ENCODE measurements at regions not wholly inside any gene's neighbourhood (a gene's known extent, or its start where the extent isn't known, plus 50 kb on each side); places are given as distances from the start of the nearest gene placed in this dataset.

- DNase-seq (ENCODE audit: low read depth, low spot score): no peak
- H3K4me3 ChIP-seq (ENCODE audit: low read depth, low read length): no peak overlapping the region
- ChIA-PET CTCF (no interaction called here), POLR2A (no interaction called here)
- TF ChIP-seq, protein P1, sequence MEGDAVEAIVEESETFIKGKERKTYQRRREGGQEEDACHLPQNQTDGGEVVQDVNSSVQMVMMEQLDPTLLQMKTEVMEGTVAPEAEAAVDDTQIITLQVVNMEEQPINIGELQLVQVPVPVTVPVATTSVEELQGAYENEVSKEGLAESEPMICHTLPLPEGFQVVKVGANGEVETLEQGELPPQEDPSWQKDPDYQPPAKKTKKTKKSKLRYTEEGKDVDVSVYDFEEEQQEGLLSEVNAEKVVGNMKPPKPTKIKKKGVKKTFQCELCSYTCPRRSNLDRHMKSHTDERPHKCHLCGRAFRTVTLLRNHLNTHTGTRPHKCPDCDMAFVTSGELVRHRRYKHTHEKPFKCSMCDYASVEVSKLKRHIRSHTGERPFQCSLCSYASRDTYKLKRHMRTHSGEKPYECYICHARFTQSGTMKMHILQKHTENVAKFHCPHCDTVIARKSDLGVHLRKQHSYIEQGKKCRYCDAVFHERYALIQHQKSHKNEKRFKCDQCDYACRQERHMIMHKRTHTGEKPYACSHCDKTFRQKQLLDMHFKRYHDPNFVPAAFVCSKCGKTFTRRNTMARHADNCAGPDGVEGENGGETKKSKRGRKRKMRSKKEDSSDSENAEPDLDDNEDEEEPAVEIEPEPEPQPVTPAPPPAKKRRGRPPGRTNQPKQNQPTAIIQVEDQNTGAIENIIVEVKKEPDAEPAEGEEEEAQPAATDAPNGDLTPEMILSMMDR (IDR thresholded peaks at IDR 0.05; ENCODE audit: insufficient read depth, low read length, missing control alignments): no peak
These were observed 89.7 kb upstream of the BCL9 start for GRCh38 chr1:147451628-147452027.

- POLR2A ChIA-PET: no interaction called here
- DNase-seq (ENCODE audit: low read depth, low spot score): no peak
- no peak overlapping the region for H3K4me3 ChIP-seq (ENCODE audit: low read depth, low read length)
- TF ChIP-seq, protein P1 (IDR thresholded peaks at IDR 0.05; ENCODE audit: insufficient read depth, low read length, missing control alignments): no peak
- CTCF ChIA-PET: no interaction called here
These were observed 88.5 kb upstream of the BCL9 start for GRCh38 chr1:147452809-147453208.

- ChIA-PET CTCF (no interaction called here), POLR2A (no interaction called here)
- no peak overlapping the region for H3K4me3 ChIP-seq (ENCODE audit: low read depth, low read length)
- no peak for DNase-seq (ENCODE audit: low read depth, low spot score)
- TF ChIP-seq, protein P1 (IDR thresholded peaks at IDR 0.05; ENCODE audit: insufficient read depth, low read length, missing control alignments): no peak
These were observed 78.3 kb upstream of the BCL9 start for GRCh38 chr1:147463022-147463421.

DNA sequence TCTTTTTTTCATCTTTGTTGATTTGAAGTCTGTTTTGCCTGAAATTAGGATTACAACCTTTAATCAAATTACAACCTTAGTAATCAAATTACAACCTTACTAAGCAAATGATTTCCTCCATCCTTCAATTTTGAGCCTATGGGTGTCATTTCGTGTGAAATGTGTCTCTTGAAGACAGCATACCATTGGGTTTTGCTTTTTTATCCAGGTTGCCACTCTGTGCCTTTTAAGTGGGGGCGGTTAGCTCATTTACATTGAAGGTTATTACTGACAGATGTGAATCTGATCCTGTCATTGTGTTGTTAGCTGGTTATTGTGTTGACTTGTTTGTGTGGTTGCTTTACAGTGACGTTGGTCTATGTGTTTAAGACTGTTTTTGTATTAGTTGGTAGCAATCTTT lies 74.8 kb upstream of the BCL9 start:
- POLR2A ChIA-PET: no interaction called here
- TF ChIP-seq, protein P1 (IDR thresholded peaks at IDR 0.05; ENCODE audit: insufficient read depth, low read length, missing control alignments): no peak
- CTCF ChIA-PET: no interaction called here
- no peak for DNase-seq (ENCODE audit: low read depth, low spot score)
- no peak overlapping the region for H3K4me3 ChIP-seq (ENCODE audit: low read depth, low read length)

DNA sequence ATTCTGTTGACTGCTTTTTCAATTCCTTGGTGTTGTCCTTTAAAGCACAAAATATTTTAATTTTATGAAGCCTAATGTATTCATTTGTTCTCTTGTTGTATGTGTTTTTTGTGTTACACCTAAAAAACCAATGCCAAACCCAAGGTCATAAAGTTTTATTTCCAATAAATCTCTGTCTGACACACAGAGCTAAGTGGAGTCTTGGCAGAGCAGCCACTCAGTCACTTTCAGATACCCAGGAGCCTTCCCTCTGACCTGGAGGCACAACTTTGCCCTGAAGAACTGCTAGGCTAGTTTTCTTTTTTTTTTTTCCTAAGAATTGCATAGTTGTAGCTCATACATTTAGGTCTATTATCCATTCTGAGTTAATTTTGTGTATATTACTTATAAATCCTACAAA lies 71.2 kb upstream of the BCL9 start:
- POLR2A ChIA-PET: no interaction called here
- H3K4me3 ChIP-seq (ENCODE audit: low read depth, low read length): no peak overlapping the region
- TF ChIP-seq, protein P1 (IDR thresholded peaks at IDR 0.05; ENCODE audit: insufficient read depth, low read length, missing control alignments): no peak
- no peak for DNase-seq (ENCODE audit: low read depth, low spot score)
- CTCF ChIA-PET: interaction anchor here (0.9 kb wide), 1 partner anchor 24 kb away, joined by 3 read pairs; no protein-coding TSS in a partner anchor

DNA sequence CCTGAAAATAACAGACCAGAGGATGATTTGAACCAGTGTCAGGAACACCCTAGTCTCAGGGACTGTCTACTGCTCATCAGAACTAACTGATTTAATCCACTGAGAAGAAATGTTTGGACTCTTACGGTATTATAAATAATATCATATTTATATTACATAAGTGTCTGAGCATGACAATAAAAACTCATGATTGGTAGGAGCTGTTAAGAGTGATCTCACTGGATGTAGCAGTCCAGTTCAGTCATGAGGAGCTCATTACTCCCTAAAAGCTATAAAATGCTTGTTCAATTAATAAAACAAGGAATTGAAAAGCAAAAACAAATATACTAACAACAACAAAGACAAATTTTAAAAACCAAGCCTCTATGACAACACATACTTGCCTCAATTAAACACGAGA lies 68.8 kb upstream of the BCL9 start:
- TF ChIP-seq, protein P1 (IDR thresholded peaks at IDR 0.05; ENCODE audit: insufficient read depth, low read length, missing control alignments): no peak
- no peak for DNase-seq (ENCODE audit: low read depth, low spot score)
- no peak overlapping the region for H3K4me3 ChIP-seq (ENCODE audit: low read depth, low read length)
- ChIA-PET CTCF (no interaction called here), POLR2A (no interaction called here)

Data from AG04449 (cell line).